Colonic mucosa (tissue), 4 donors: ENCODE measurements at regions not wholly inside any gene's neighbourhood (a gene's known extent, or its start where the extent isn't known, plus 50 kb on each side); places are given as distances from the start of the nearest gene placed in this dataset.

ENCODE experiments used
- DNase-seq: peaks from one replicate; pipeline ENCODE4 v3.0.0-alpha.2; 2020
- H3K27ac ChIP-seq: fragments of 200-600 bp; one replicate; pipeline ENCODE4 v1.8.0; 2021
- H3K27me3 ChIP-seq: fragments of 200-600 bp; one replicate; pipeline ENCODE4 v1.8.0; 2021
- H3K36me3 ChIP-seq: fragments of 200-600 bp; one replicate; pipeline ENCODE4 v1.8.0; 2021
- H3K4me1 ChIP-seq: fragments of 200-600 bp; one replicate; pipeline ENCODE4 v1.8.0; 2021; ENCODE audit warnings: mild to moderate bottlenecking
- H3K4me3 ChIP-seq: fragments of 200-600 bp; one replicate; pipeline ENCODE4 v1.8.0; 2021
- H3K9ac ChIP-seq, 2 donors: one replicate each; pipeline ENCODE4 v1.7.0; 2013; ENCODE audit warnings: control low read depth in 2 of 2, low read depth in 2 of 2, low read length in 2 of 2
- H3K9me3 ChIP-seq: fragments of 200-600 bp; one replicate; pipeline ENCODE4 v1.8.0; 2021
- intact Hi-C: fragments of 100-400 bp; cut with DNase I; formaldehyde crosslinking; loops from one replicate; pipeline ENCODE4 v1.14.1; 2022
- TF ChIP-seq, protein P1 (sequence below): fragments of 200-600 bp; IDR thresholded peaks from one replicate; pipeline ENCODE4 v1.8.0; 2022; ENCODE audit warnings: antibody characterized with exemption, mild to moderate bottlenecking
- donor health status: healthy.
- donor health status: DM: no; HTN: no; CAD: no.
- donor health status: DM: no; HTN: no; CAD: no.

DNA sequence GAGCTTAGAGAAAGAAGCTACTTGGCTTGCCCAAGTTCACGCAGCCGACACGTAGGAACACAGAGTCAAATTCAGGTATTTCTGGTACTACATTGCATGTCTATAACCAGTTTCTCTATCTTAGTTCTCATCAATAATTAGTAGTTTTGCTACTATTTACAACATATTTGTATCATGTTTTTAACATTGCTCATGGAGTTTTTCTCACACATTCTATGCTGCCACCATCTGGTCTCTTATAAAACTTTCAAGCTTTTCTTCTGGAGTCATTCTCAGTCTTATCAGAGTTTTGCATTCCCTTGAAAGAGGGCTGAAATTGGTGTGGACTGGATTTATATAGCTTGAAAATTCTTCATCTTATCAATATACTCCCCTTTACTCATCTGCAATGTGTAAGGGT lies 118.8 kb upstream of the PALMD start:
- intact Hi-C loops, result no loop called here
- no peak overlapping the region for H3K27ac ChIP-seq
- H3K4me1 ChIP-seq, result no peaks in the 10 kb centered on the region
- no peak overlapping the region for H3K9ac ChIP-seq
- TF ChIP-seq, protein P1, sequence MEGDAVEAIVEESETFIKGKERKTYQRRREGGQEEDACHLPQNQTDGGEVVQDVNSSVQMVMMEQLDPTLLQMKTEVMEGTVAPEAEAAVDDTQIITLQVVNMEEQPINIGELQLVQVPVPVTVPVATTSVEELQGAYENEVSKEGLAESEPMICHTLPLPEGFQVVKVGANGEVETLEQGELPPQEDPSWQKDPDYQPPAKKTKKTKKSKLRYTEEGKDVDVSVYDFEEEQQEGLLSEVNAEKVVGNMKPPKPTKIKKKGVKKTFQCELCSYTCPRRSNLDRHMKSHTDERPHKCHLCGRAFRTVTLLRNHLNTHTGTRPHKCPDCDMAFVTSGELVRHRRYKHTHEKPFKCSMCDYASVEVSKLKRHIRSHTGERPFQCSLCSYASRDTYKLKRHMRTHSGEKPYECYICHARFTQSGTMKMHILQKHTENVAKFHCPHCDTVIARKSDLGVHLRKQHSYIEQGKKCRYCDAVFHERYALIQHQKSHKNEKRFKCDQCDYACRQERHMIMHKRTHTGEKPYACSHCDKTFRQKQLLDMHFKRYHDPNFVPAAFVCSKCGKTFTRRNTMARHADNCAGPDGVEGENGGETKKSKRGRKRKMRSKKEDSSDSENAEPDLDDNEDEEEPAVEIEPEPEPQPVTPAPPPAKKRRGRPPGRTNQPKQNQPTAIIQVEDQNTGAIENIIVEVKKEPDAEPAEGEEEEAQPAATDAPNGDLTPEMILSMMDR, result no peak
- H3K9me3 ChIP-seq, result no peaks in the 10 kb centered on the region
- H3K36me3 ChIP-seq, result no peaks in the 10 kb centered on the region
- H3K27me3 ChIP-seq, result no peaks in the 10 kb centered on the region
- DNase-seq, result no peak
- no peak overlapping the region for H3K4me3 ChIP-seq

DNA sequence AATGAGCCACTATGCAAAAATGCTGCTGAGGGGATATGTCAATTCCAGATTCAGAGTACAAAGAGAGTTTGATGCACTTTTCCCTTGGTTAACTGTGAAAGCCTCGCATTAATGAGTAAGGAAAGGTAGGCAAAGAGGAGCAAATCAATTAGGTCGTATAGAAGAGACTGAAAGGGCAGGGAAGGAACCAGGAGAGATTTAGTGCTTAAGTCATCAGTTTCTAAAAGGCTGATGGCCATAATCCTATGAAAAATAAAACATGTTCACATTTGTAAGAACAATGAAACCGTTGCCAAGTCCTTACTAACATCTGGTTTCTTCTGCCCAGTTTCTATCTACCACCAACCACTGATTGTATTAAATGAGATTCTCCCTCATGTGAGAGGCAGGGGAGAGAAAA lies 118.4 kb upstream of the PALMD start:
- H3K9me3 ChIP-seq, result no peaks in the 10 kb centered on the region
- TF ChIP-seq, protein P1, result no peak
- H3K4me3 ChIP-seq, result no peak overlapping the region
- no peak for DNase-seq
- H3K27me3 ChIP-seq, result no peaks in the 10 kb centered on the region
- H3K27ac ChIP-seq, result no peak overlapping the region
- no peak overlapping the region for H3K9ac ChIP-seq
- intact Hi-C loops, result no loop called here
- no peaks in the 10 kb centered on the region for H3K4me1 ChIP-seq
- no peaks in the 10 kb centered on the region for H3K36me3 ChIP-seq

DNA sequence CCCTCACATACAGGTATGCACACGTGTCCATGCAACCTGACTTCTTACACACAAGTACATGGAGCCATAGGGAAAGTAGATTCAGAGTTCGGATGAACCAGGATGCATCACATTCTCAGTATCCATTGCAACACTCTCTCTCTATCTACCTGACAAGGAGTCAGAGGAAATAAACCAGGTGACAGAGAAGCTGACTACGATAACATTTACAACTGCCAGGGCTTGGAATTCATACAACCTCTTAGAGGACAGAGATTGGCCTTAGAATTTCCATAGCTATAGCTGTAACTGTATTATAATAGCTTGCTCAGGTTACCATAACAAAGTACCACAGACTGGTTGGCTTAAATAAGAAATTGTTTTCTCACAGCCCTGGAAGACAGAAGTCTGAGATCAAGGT lies 116.9 kb upstream of the PALMD start:
- TF ChIP-seq, protein P1, result no peak
- no peaks in the 10 kb centered on the region for H3K4me1 ChIP-seq
- no peaks in the 10 kb centered on the region for H3K36me3 ChIP-seq
- no peaks in the 10 kb centered on the region for H3K9me3 ChIP-seq
- DNase-seq, result no peak
- intact Hi-C loops, result no loop called here
- no peak overlapping the region for H3K9ac ChIP-seq
- no peak overlapping the region for H3K4me3 ChIP-seq
- H3K27me3 ChIP-seq, result no peaks in the 10 kb centered on the region
- no peak overlapping the region for H3K27ac ChIP-seq

DNA sequence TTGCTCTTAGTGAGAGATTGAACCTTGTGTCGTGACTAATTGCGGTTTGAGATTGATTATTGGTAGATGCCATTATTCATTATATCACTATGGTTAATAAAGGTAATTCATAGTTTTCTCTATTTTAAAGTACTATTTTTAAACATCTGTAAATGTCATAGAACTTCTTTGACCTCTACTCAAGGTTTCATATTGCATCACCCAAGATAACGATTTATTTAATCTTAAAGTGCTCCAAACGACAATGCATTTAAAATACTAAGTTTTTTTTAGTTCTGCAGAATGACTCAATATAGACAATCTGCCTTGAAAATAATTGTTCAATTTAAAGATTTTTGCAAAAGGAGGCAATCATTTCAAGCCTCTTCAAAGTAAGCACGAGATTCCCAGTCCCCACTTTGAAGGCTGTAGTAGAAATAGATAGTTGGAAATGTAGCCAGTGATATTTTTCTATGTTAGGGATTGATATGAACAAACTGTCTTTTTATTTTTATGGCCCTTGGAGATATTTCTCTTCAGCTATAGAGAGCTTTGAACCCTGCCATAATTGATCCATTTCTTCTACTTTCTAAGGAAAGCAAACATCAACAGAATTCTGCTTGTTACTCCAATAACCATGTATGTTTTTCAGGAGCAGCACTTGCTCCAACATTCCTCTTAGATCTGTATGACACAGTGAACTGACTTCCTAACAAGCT lies 114.2 kb upstream of the PALMD start:
- H3K9ac ChIP-seq, result no peak overlapping the region
- intact Hi-C loops, result no loop called here
- DNase-seq, result no peak
- H3K9me3 ChIP-seq, result no peaks in the 10 kb centered on the region
- no peak overlapping the region for H3K27ac ChIP-seq
- no peaks in the 10 kb centered on the region for H3K4me1 ChIP-seq
- TF ChIP-seq, protein P1, result no peak
- H3K4me3 ChIP-seq, result no peak overlapping the region
- no peaks in the 10 kb centered on the region for H3K27me3 ChIP-seq
- H3K36me3 ChIP-seq, result no peaks in the 10 kb centered on the region

GRCh38 chr1:99532276-99532580 lies 113.7 kb upstream of the PALMD start:
- TF ChIP-seq, protein P1, result no peak
- no peak for DNase-seq
- Histone ChIP-seq H3K9ac (no peak overlapping the region), H3K4me3 (no peak overlapping the region), H3K27ac (no peak overlapping the region), H3K36me3 (no peaks in the 10 kb centered on the region), H3K9me3 (no peaks in the 10 kb centered on the region), H3K27me3 (no peaks in the 10 kb centered on the region), H3K4me1 (no peaks in the 10 kb centered on the region)
- intact Hi-C loops, result no loop called here
